T-helper 1 cell treated with Interleukin-12 subunit alpha and Interleukin-12 subunit beta and Interleukin-4 antibody, amounts not matched to agents 30 ng/mL and 1 ng/mL, for 36 hours (primary cell): ENCODE measurements at regions not wholly inside any gene's neighbourhood (a gene's known extent, or its start where the extent isn't known, plus 50 kb on each side); places are given as distances from the start of the nearest gene placed in this dataset.

Source experiments
- intact Hi-C: fragments of 100-400 bp; cut with micrococcal nuclease; formaldehyde crosslinking; loops from one replicate; pipeline ENCODE4 v1.15.1; 2024

GRCh38 chr4:176971576-176972115, 178.9 kb upstream of the VEGFC start:
- intact Hi-C loops, result no loop called here

DNA sequence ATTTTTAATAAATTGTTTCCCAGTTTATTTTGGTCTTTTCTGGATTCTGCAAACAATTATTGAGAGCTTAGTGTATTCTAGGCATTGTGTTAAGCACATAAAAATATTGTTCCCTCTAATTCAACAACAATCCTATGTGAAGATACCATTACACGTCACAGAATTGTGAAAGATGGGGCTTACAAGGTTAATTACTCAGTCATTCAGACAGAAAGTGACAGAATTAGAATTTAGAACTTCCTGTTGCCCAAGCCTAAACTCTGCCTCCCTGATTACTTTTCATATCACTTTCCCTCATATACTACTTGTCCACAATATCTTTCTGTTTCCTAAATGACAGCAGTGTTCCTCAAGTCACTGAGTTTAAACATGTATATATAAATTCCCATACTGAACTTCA, 186.7 kb upstream of the VEGFC start:
- intact Hi-C loops, result no loop called here

DNA sequence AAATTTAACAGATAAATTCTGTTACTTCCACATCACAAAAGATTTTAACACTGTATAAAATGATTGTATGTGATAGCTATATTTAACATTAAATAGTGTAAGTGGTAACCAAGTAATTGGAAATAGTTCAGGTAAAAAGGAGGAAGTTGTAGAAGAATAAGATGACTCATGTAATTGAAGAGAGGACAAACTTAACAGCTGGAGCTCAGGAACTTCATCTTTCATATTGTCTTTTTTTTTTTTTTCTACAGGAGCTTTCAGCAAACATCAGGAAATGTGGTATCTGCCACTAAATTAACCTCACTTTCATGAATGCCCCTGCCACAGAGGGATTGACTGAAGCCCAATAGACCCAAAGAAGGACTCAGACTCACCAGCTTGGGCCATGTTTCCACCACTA, 188.4 kb upstream of the VEGFC start:
- intact Hi-C loops, result no loop called here

GRCh38 chr4:176981551-176981950, 188.8 kb upstream of the VEGFC start:
- intact Hi-C loops, result no loop called here

DNA sequence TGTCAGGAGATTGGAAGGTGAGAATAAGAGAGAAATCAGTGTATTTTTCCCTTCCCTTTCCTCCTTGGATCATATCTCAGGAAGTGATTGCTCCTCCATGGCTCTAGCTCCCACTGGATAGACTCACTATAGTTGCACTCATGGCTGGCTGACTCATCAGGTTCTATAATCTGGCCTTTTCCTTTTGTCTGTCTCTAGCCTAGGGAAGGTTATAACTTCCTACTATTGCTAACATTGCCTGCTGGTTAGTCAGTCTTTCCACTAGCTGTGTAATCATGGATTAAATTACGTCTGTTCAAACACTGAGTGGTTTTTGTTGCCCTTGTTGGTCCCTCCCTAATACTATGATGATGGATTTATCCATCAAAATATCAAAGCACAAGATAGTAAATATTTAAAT, 195.5 kb upstream of the VEGFC start:
- intact Hi-C loops, result no loop called here

DNA sequence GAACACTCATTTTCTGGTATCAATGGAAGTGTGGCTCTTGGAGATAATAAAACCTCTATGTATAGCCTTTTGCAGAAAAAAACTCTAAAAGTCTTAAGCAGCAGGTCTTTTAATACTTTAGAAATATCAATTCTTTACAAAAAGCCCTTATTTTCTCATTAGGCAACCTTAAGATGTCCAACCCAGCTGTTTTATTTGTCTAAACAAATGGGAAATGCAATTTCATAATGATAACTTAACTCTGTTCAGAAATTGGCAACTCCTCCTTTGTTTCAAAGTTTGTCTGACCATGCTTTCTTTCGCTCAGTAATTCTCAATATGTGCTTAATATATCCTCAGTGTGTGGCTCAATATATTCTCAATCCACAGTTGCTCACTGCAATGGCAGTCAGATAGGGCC, 196.5 kb upstream of the VEGFC start:
- intact Hi-C loops, result no loop called here

DNA sequence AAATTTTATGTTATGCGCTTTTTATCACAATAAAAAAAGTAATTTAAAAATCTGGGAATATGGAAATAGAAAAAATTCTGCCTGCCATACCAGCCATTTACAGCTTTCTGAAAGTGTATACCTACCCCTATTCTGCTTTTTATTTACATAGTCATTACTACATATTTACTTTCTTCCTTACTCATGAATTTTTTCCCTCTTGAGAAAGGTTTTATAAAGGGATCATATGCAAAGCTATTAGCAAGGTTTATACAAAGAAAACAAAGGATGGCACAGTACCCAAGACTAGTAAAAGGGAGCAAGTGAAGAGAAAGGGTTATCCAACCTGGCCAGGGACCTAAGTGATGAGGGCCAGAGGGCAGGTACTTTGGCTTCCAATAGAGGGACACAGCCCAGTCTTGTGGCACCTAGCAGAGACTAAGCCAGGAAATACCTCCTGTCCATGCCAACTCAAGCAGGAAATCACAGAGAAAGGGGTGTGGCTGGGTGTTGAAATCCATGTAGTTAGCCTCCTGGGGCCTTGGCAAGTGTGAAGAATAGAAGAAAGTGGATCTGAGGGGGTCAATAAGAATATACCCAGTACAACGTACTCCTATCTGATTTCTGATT, 207.3 kb upstream of the VEGFC start:
- intact Hi-C loops, result no loop called here

- intact Hi-C loops, result no loop called here
Measured at GRCh38 chr4:177001271-177002175, 208.8 kb upstream of the VEGFC start.

- intact Hi-C loops, result no loop called here
Measured at GRCh38 chr4:177005674-177006230, 213.0 kb upstream of the VEGFC start.

GRCh38 chr4:177006331-177006730, 213.6 kb upstream of the VEGFC start:
- intact Hi-C loops, result no loop called here

- intact Hi-C loops, result no loop called here
Measured at GRCh38 chr4:177008071-177008835, 215.5 kb upstream of the VEGFC start.

DNA sequence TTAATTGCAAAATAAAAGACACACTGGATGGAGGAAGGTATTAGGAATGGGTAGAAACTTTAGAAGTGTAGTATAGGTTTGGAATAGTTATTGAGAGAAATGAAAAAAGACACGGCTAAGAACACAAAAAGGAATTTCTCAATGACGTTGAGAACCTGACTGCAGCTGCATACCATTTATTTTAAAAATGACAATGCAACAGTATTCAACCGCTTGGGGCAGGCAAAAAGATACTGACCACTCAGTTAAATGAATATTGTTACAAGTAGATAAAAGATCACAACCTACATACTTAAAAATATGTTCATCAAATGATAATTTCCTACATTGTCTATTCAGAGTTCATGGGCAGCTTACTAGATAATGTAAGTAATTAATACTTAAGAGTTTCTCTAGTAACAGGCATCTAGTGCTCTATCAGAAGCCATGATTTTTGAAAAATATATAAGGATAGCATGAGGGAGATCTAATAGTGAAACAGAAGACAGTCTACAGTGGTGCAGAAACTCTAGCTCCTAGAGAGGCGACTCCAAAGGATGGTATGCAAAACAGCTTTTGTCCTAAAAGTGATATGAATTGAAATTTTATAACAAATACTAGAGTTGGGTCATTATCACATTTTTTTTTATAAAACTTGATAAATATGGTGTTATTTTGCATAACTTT, 216.2 kb upstream of the VEGFC start:
- intact Hi-C loops, result no loop called here

- intact Hi-C loops, result no loop called here
Measured at GRCh38 chr4:177010418-177010817, 217.7 kb upstream of the VEGFC start.

DNA sequence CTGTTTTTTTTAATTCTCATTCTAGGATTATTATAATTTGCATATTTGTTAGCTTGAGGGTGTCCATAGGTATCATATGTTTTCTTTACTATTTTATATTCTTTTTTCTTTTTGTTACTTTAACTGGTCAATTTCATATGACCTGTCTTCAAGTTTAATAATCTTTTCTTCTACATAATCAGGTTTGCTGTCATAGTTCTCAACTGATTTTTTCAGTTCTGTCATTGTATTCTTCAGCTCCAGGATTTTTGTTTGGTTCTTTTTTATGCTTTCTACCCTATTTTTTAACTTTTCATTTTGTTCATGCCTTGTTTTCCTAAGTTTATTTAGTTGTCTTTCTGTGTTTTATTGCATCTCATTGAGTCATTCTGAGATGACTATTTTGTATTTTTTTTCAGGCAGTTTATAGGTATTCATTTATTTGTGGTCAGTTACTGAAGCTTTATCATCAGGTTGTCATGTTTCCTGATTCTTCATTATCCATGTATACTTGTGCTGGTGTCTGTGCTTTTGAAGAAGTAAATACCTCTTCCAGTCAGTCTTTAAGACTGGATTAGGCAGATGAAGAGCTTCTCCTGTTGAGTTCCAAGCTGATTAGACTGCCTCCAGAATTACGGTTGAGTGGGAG, 220.3 kb upstream of the VEGFC start:
- intact Hi-C loops, result no loop called here

DNA sequence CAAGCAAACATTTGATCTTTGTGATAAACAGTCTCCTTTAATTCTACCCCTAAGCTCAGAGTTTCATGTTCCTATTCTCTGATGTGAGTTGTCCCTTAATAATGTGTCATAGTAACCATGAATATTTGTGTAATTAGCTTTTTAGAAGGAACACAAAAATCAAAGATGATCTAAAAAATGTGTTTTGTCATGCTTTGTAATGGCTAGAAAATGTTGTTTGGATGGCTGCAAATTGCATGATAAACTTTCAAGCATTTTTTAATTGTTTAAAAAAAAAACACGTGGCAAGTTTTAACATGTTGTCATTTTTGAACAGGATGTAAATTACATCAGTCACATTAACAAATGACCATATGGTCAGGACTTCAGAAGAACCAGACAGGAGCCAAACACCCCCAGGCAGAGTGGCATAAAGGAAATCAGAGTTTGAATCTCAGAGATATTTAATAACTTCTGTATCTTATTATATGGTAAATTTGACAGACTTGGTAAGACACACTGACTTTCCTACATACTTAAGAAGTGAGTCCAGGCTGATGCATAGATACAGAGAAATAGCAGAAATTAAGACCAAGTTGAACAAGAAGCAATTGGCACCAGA, 223.9 kb upstream of the VEGFC start:
- intact Hi-C loops, result no loop called here

GRCh38 chr4:177023951-177024350, 231.2 kb upstream of the VEGFC start:
- intact Hi-C loops, result no loop called here

- intact Hi-C loops, result no loop called here
Measured at GRCh38 chr4:177032341-177032740, 239.6 kb upstream of the VEGFC start.

GRCh38 chr4:177033135-177033534, 240.4 kb upstream of the VEGFC start:
- intact Hi-C loops, result no loop called here

GRCh38 chr4:177033632-177034031, 240.9 kb upstream of the VEGFC start:
- intact Hi-C loops, result no loop called here

GRCh38 chr4:177041356-177041755, 248.6 kb upstream of the VEGFC start:
- intact Hi-C loops, result loop anchor here (10.0 kb wide), 1 partner anchor 1007 kb away; no protein-coding TSS in a partner anchor
